ENCODE measurements at regions not wholly inside any gene's neighbourhood (a gene's known extent, or its start where the extent isn't known, plus 50 kb on each side); places are given as distances from the start of the nearest gene placed in this dataset.
"Not testable (repeated sequence)": the region's sequence is repeated elsewhere in the genome, so short reads cannot be mapped to it uniquely, and the experiment has no call there.

- DNase-seq (no peak), ATAC-seq (no peak)
- Histone ChIP-seq H3K27ac (ENCODE audit: low read length) (no peak overlapping the region), H3K9me3 (ENCODE audit: control insufficient read depth, insufficient read depth, low read length) (no peaks in the 10 kb centered on the region), H3K4me1 (ENCODE audit: control insufficient read depth, insufficient read depth, low read length) (no peaks in the 10 kb centered on the region), H3K27me3 (ENCODE audit: control insufficient read depth, insufficient read depth, low read length) (no peaks in the 10 kb centered on the region), H3K36me3 (ENCODE audit: control insufficient read depth, insufficient read depth, low read length) (no peaks in the 10 kb centered on the region), H3K4me3 (ENCODE audit: low read length) (no peak overlapping the region)
- no peaks in the 10 kb centered on the region for H3K36me3 Mint-ChIP-seq
- 94% methylated on average over 5 of the region's 5 CpGs for WGBS (ENCODE audit: insufficient coverage)
- intact Hi-C loops (cut with micrococcal nuclease) = no loop called here
- no peaks in the 10 kb centered on the region for H3K9me3 Mint-ChIP-seq
- H3K27me3 Mint-ChIP-seq (ENCODE audit: low read depth in 2 of 2) = no peaks in the 10 kb centered on the region
- H3K4me3 Mint-ChIP-seq = no peak overlapping the region
- no peak overlapping the region for H3K27ac Mint-ChIP-seq
- TF ChIP-seq CTCF (IDR thresholded peaks at IDR 0.05) = no peak
- H3K4me1 Mint-ChIP-seq = no peaks in the 10 kb centered on the region
These were observed 202.1 kb upstream of the UBE2E3 start for GRCh38 chr2:180778291-180778690.

- H3K9me3 Mint-ChIP-seq = no peaks in the 10 kb centered on the region
- intact Hi-C loops (cut with micrococcal nuclease) = no loop called here
These were observed 203.5 kb upstream of the UBE2E3 start for GRCh38 chr2:180776921-180777320.

GRCh38 chr2:180775711-180776110, 204.7 kb upstream of the UBE2E3 start:
- Mint-ChIP-seq H3K27me3 (ENCODE audit: low read depth in 2 of 2) (no peaks in the 10 kb centered on the region), H3K9me3 (no peaks in the 10 kb centered on the region), H3K36me3 (no peaks in the 10 kb centered on the region), H3K4me3 (no peak overlapping the region), H3K4me1 (no peaks in the 10 kb centered on the region), H3K27ac (no peak overlapping the region)
- Histone ChIP-seq H3K27me3 (ENCODE audit: control insufficient read depth, insufficient read depth, low read length) (no peaks in the 10 kb centered on the region), H3K4me1 (ENCODE audit: control insufficient read depth, insufficient read depth, low read length) (no peaks in the 10 kb centered on the region), H3K27ac (ENCODE audit: low read length) (no peak overlapping the region), H3K36me3 (ENCODE audit: control insufficient read depth, insufficient read depth, low read length) (no peaks in the 10 kb centered on the region), H3K4me3 (ENCODE audit: low read length) (no peak overlapping the region), H3K9me3 (ENCODE audit: control insufficient read depth, insufficient read depth, low read length) (no peaks in the 10 kb centered on the region)
- no peak for DNase-seq
- WGBS (ENCODE audit: insufficient coverage) = 85% methylated on average over 3 of the region's 3 CpGs
- no peak for ATAC-seq
- intact Hi-C loops (cut with micrococcal nuclease) = no loop called here
- TF ChIP-seq CTCF (IDR thresholded peaks at IDR 0.05) = no peak

More at GRCh38 chr2:180776921-180777320, 203.5 kb upstream of the UBE2E3 start:
- H3K27me3 ChIP-seq (ENCODE audit: control insufficient read depth, insufficient read depth, low read length) = no peaks in the 10 kb centered on the region
- H3K36me3 Mint-ChIP-seq = no peaks in the 10 kb centered on the region
- H3K4me3 Mint-ChIP-seq = no peak overlapping the region
- no peak overlapping the region for H3K4me3 ChIP-seq (ENCODE audit: low read length)
- no peak for TF ChIP-seq CTCF (IDR thresholded peaks at IDR 0.05)
- DNase-seq (no peak), ATAC-seq (no peak)
- H3K27ac Mint-ChIP-seq = no peak overlapping the region
- H3K36me3 ChIP-seq (ENCODE audit: control insufficient read depth, insufficient read depth, low read length) = no peaks in the 10 kb centered on the region
- H3K9me3 ChIP-seq (ENCODE audit: control insufficient read depth, insufficient read depth, low read length) = no peaks in the 10 kb centered on the region
- H3K27ac ChIP-seq (ENCODE audit: low read length) = no peak overlapping the region
- H3K4me1 ChIP-seq (ENCODE audit: control insufficient read depth, insufficient read depth, low read length) = no peaks in the 10 kb centered on the region
- no peaks in the 10 kb centered on the region for H3K27me3 Mint-ChIP-seq (ENCODE audit: low read depth in 2 of 2)
- no peaks in the 10 kb centered on the region for H3K4me1 Mint-ChIP-seq

- ATAC-seq; intact Hi-C loops (cut with micrococcal nuclease); H3K4me1 Mint-ChIP-seq; H3K4me1 ChIP-seq (ENCODE audit: control insufficient read depth, insufficient read depth, low read length); H3K36me3 Mint-ChIP-seq; H3K4me3 Mint-ChIP-seq; H3K9me3 ChIP-seq (ENCODE audit: control insufficient read depth, insufficient read depth, low read length); H3K27ac ChIP-seq (ENCODE audit: low read length); H3K27ac Mint-ChIP-seq; H3K27me3 Mint-ChIP-seq (ENCODE audit: low read depth in 2 of 2); DNase-seq; H3K9me3 Mint-ChIP-seq; H3K4me3 ChIP-seq (ENCODE audit: low read length); H3K36me3 ChIP-seq (ENCODE audit: control insufficient read depth, insufficient read depth, low read length); H3K27me3 ChIP-seq (ENCODE audit: control insufficient read depth, insufficient read depth, low read length): not testable (repeated sequence)
- WGBS (ENCODE audit: insufficient coverage) = 61% methylated on average over 6 of the region's 6 CpGs
These were observed 215.1 kb upstream of the UBE2E3 start for GRCh38 chr2:180765316-180765715.

All from natural killer cell (primary cell).